HG03066 (cell line): ENCODE measurements at regions not wholly inside any gene's neighbourhood (a gene's known extent, or its start where the extent isn't known, plus 50 kb on each side); places are given as distances from the start of the nearest gene placed in this dataset.

Source experiments
- ATAC-seq: cut with Tn5 transposase; IDR thresholded peaks from one replicate; pipeline ENCODE4 v1.9.1; 2021; ENCODE audit warnings: low read depth; ENCODE audit not compliant: unreplicated experiment

- no peak for ATAC-seq
Measured at GRCh38 chr12:25896981-25897380, 61.5 kb upstream of the RASSF8 start.

- no peak for ATAC-seq
Measured at GRCh38 chr12:25903603-25904245, 54.8 kb upstream of the RASSF8 start.

GRCh38 chr12:25904442-25904841 lies 54.0 kb upstream of the RASSF8 start:
- no peak for ATAC-seq

GRCh38 chr12:25906651-25907340 lies 51.7 kb upstream of the RASSF8 start:
- no peak for ATAC-seq
